ENCODE measurements at regions not wholly inside any gene's neighbourhood (a gene's known extent, or its start where the extent isn't known, plus 50 kb on each side); places are given as distances from the start of the nearest gene placed in this dataset.
"Not testable (repeated sequence)": the region's sequence is repeated elsewhere in the genome, so short reads cannot be mapped to it uniquely, and the experiment has no call there.

GRCh38 chr12:60465060-60465459, 869.2 kb downstream of the SLC16A7 start:
- H3K4me1 Mint-ChIP-seq (ENCODE audit: low read depth), result no peaks in the 10 kb centered on the region
- peaks cover 2% of the 10 kb centered on the region for H3K9me3 Mint-ChIP-seq
- H3K27ac Mint-ChIP-seq, result no peak overlapping the region
- H3K27me3 Mint-ChIP-seq, result no peaks in the 10 kb centered on the region
- H3K36me3 Mint-ChIP-seq (ENCODE audit: low read depth), result no peaks in the 10 kb centered on the region
- H3K4me3 Mint-ChIP-seq, result no peak overlapping the region

GRCh38 chr12:60468546-60468945, 872.7 kb downstream of the SLC16A7 start:
- no peaks in the 10 kb centered on the region for H3K27me3 Mint-ChIP-seq
- no peaks in the 10 kb centered on the region for H3K4me1 Mint-ChIP-seq (ENCODE audit: low read depth)
- H3K36me3 Mint-ChIP-seq (ENCODE audit: low read depth), result no peaks in the 10 kb centered on the region
- no peak overlapping the region for H3K4me3 Mint-ChIP-seq
- H3K9me3 Mint-ChIP-seq, result no peaks in the 10 kb centered on the region
- H3K27ac Mint-ChIP-seq, result no peak overlapping the region

- H3K27ac Mint-ChIP-seq, result no peak overlapping the region
- peaks cover 3% of the 10 kb centered on the region for H3K9me3 Mint-ChIP-seq
- no peaks in the 10 kb centered on the region for H3K27me3 Mint-ChIP-seq
- no peak overlapping the region for H3K4me3 Mint-ChIP-seq
- H3K36me3 Mint-ChIP-seq (ENCODE audit: low read depth), result no peaks in the 10 kb centered on the region
- no peaks in the 10 kb centered on the region for H3K4me1 Mint-ChIP-seq (ENCODE audit: low read depth)
Observed at GRCh38 chr12:60475825-60476224, 880.0 kb downstream of the SLC16A7 start.

- Mint-ChIP-seq H3K27me3 (no peaks in the 10 kb centered on the region), H3K27ac (no peak overlapping the region), H3K4me3 (no peak overlapping the region), H3K36me3 (ENCODE audit: low read depth) (no peaks in the 10 kb centered on the region), H3K9me3 (peaks cover 8% of the 10 kb centered on the region), H3K4me1 (ENCODE audit: low read depth) (no peaks in the 10 kb centered on the region)
Observed at GRCh38 chr12:60487284-60487683, 891.5 kb downstream of the SLC16A7 start.

- Mint-ChIP-seq H3K4me3 (no peak overlapping the region), H3K4me1 (ENCODE audit: low read depth) (no peaks in the 10 kb centered on the region), H3K9me3 (no peaks in the 10 kb centered on the region), H3K27me3 (no peaks in the 10 kb centered on the region), H3K27ac (no peak overlapping the region), H3K36me3 (ENCODE audit: low read depth) (no peaks in the 10 kb centered on the region)
Observed at GRCh38 chr12:60489071-60489470, 893.2 kb downstream of the SLC16A7 start.

- Mint-ChIP-seq H3K36me3 (ENCODE audit: low read depth) (no peaks in the 10 kb centered on the region), H3K4me1 (ENCODE audit: low read depth) (no peaks in the 10 kb centered on the region), H3K4me3 (no peak overlapping the region), H3K27me3 (no peaks in the 10 kb centered on the region), H3K9me3 (no peaks in the 10 kb centered on the region), H3K27ac (no peak overlapping the region)
Observed at GRCh38 chr12:60494244-60494643, 898.4 kb downstream of the SLC16A7 start.

- no peaks in the 10 kb centered on the region for H3K4me1 Mint-ChIP-seq (ENCODE audit: low read depth)
- H3K36me3 Mint-ChIP-seq (ENCODE audit: low read depth), result no peaks in the 10 kb centered on the region
- H3K27me3 Mint-ChIP-seq, result no peaks in the 10 kb centered on the region
- no peak overlapping the region for H3K27ac Mint-ChIP-seq
- H3K4me3 Mint-ChIP-seq, result no peak overlapping the region
- H3K9me3 Mint-ChIP-seq, result no peaks in the 10 kb centered on the region
Observed at GRCh38 chr12:60498656-60499055, 902.8 kb downstream of the SLC16A7 start.

- no peak overlapping the region for H3K4me3 Mint-ChIP-seq
- no peaks in the 10 kb centered on the region for H3K36me3 Mint-ChIP-seq (ENCODE audit: low read depth)
- no peaks in the 10 kb centered on the region for H3K4me1 Mint-ChIP-seq (ENCODE audit: low read depth)
- H3K27me3 Mint-ChIP-seq, result no peaks in the 10 kb centered on the region
- peaks cover 5% of the 10 kb centered on the region for H3K9me3 Mint-ChIP-seq
- no peak overlapping the region for H3K27ac Mint-ChIP-seq
Observed at GRCh38 chr12:60501124-60501729, 905.4 kb downstream of the SLC16A7 start.

GRCh38 chr12:60522684-60523400, 927.0 kb downstream of the SLC16A7 start:
- no peaks in the 10 kb centered on the region for H3K4me1 Mint-ChIP-seq (ENCODE audit: low read depth)
- H3K27me3 Mint-ChIP-seq, result no peaks in the 10 kb centered on the region
- peaks cover 3% of the 10 kb centered on the region for H3K9me3 Mint-ChIP-seq
- H3K36me3 Mint-ChIP-seq (ENCODE audit: low read depth), result no peaks in the 10 kb centered on the region
- no peak overlapping the region for H3K4me3 Mint-ChIP-seq
- no peak overlapping the region for H3K27ac Mint-ChIP-seq

- H3K27me3 Mint-ChIP-seq, result no peaks in the 10 kb centered on the region
- no peak overlapping the region for H3K4me3 Mint-ChIP-seq
- H3K27ac Mint-ChIP-seq, result no peak overlapping the region
- no peaks in the 10 kb centered on the region for H3K36me3 Mint-ChIP-seq (ENCODE audit: low read depth)
- no peaks in the 10 kb centered on the region for H3K4me1 Mint-ChIP-seq (ENCODE audit: low read depth)
- H3K9me3 Mint-ChIP-seq, result peaks cover 4% of the 10 kb centered on the region
Observed at GRCh38 chr12:60529261-60529660, 933.4 kb downstream of the SLC16A7 start.

- Mint-ChIP-seq H3K9me3 (peaks cover 4% of the 10 kb centered on the region), H3K27me3 (no peaks in the 10 kb centered on the region)
Observed at GRCh38 chr12:60529723-60530122, 933.9 kb downstream of the SLC16A7 start.

GRCh38 chr12:60535363-60535762, 939.5 kb downstream of the SLC16A7 start:
- Mint-ChIP-seq H3K4me3 (no peak overlapping the region), H3K9me3 (peaks cover 7% of the 10 kb centered on the region), H3K36me3 (ENCODE audit: low read depth) (no peaks in the 10 kb centered on the region), H3K27ac (no peak overlapping the region), H3K27me3 (no peaks in the 10 kb centered on the region), H3K4me1 (ENCODE audit: low read depth) (no peaks in the 10 kb centered on the region)

More at GRCh38 chr12:60529723-60530122, 933.9 kb downstream of the SLC16A7 start:
- no peak overlapping the region for H3K27ac Mint-ChIP-seq
- no peaks in the 10 kb centered on the region for H3K36me3 Mint-ChIP-seq (ENCODE audit: low read depth)
- H3K4me1 Mint-ChIP-seq (ENCODE audit: low read depth), result no peaks in the 10 kb centered on the region
- no peak overlapping the region for H3K4me3 Mint-ChIP-seq

GRCh38 chr12:60539592-60539991, 943.8 kb downstream of the SLC16A7 start:
- no peak overlapping the region for H3K27ac Mint-ChIP-seq
- no peaks in the 10 kb centered on the region for H3K4me1 Mint-ChIP-seq (ENCODE audit: low read depth)
- H3K36me3 Mint-ChIP-seq (ENCODE audit: low read depth), result no peaks in the 10 kb centered on the region
- H3K4me3 Mint-ChIP-seq, result no peak overlapping the region
- peaks cover 8% of the 10 kb centered on the region for H3K9me3 Mint-ChIP-seq
- no peaks in the 10 kb centered on the region for H3K27me3 Mint-ChIP-seq

GRCh38 chr12:60568914-60569313, 973.1 kb downstream of the SLC16A7 start:
- Mint-ChIP-seq H3K27me3 (no peaks in the 10 kb centered on the region), H3K36me3 (ENCODE audit: low read depth) (no peaks in the 10 kb centered on the region)

GRCh38 chr12:60577607-60578006, 981.8 kb downstream of the SLC16A7 start:
- no peaks in the 10 kb centered on the region for H3K4me1 Mint-ChIP-seq (ENCODE audit: low read depth)
- no peaks in the 10 kb centered on the region for H3K9me3 Mint-ChIP-seq
- no peak overlapping the region for H3K27ac Mint-ChIP-seq
- no peak overlapping the region for H3K4me3 Mint-ChIP-seq
- no peaks in the 10 kb centered on the region for H3K36me3 Mint-ChIP-seq (ENCODE audit: low read depth)
- H3K27me3 Mint-ChIP-seq, result no peaks in the 10 kb centered on the region

More at GRCh38 chr12:60568914-60569313, 973.1 kb downstream of the SLC16A7 start:
- H3K4me3 Mint-ChIP-seq, result no peak overlapping the region
- H3K27ac Mint-ChIP-seq, result no peak overlapping the region
- H3K4me1 Mint-ChIP-seq (ENCODE audit: low read depth), result no peaks in the 10 kb centered on the region
- H3K9me3 Mint-ChIP-seq, result no peaks in the 10 kb centered on the region

GRCh38 chr12:60587664-60588063, 991.8 kb downstream of the SLC16A7 start:
- H3K36me3 Mint-ChIP-seq (ENCODE audit: low read depth); H3K4me1 Mint-ChIP-seq (ENCODE audit: low read depth); H3K27ac Mint-ChIP-seq; H3K4me3 Mint-ChIP-seq; H3K27me3 Mint-ChIP-seq: not testable (repeated sequence)
- H3K9me3 Mint-ChIP-seq, result peaks cover 14% of the 10 kb centered on the region
